LNCaP clone FGC (cell line): ENCODE measurements at regions not wholly inside any gene's neighbourhood (a gene's known extent, or its start where the extent isn't known, plus 50 kb on each side); places are given as distances from the start of the nearest gene placed in this dataset.

ENCODE experiments used
- DNase-seq: peaks from one replicate; pipeline ENCODE4 v3.0.0-alpha.2; 2011; ENCODE audit warnings: low read depth
- H3K4me3 ChIP-seq: 2 replicates; pipeline ENCODE4 v1.5.1; 2011; ENCODE audit warnings: mild to moderate bottlenecking, low read depth, low read length, control low read depth
- CTCF ChIP-seq: IDR thresholded peaks from 2 replicates; pipeline ENCODE4 v1.5.1; 2012; ENCODE audit warnings: mild to moderate bottlenecking; ENCODE audit not compliant: control insufficient read depth, insufficient read depth; ENCODE audit errors: extremely low read depth

GRCh38 chr11:23502389-23502788, 642.1 kb upstream of the CCDC179 start:
- DNase-seq, result no peak
- no peak overlapping the region for H3K4me3 ChIP-seq
- no peak for TF ChIP-seq CTCF

- TF ChIP-seq CTCF, result no peak
- no peak overlapping the region for H3K4me3 ChIP-seq
- no peak for DNase-seq
Measured at GRCh38 chr11:23502826-23503225, 642.6 kb upstream of the CCDC179 start.

GRCh38 chr11:23509023-23509422, 648.7 kb upstream of the CCDC179 start:
- TF ChIP-seq CTCF, result no peak
- no peak for DNase-seq
- no peak overlapping the region for H3K4me3 ChIP-seq

DNA sequence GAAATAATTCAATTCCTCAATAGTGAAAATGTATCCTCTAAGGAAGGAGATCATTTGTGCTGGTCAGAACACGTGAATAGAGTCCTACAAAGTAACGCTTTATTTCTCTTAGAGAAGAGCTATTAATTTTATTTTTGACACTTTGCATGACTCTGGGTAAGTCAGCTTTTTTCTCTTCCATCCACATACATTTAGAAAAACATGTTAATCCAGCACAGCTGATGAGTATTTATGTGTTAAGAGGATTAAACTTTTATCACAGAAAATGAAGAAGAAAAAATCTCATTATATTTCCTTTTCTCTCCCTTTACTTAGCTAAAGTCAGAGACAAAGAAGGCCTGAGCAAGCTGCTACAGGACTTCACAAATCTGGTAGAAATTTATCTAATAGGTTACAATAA, 649.5 kb upstream of the CCDC179 start:
- no peak for TF ChIP-seq CTCF
- DNase-seq, result no peak
- H3K4me3 ChIP-seq, result no peak overlapping the region

- TF ChIP-seq CTCF, result no peak
- no peak for DNase-seq
Measured at GRCh38 chr11:23519194-23519593, 658.9 kb upstream of the CCDC179 start.

GRCh38 chr11:23520226-23520960, 660.1 kb upstream of the CCDC179 start:
- no peak for DNase-seq
- no peak overlapping the region for H3K4me3 ChIP-seq
- TF ChIP-seq CTCF, result no peak

More at GRCh38 chr11:23519194-23519593, 658.9 kb upstream of the CCDC179 start:
- H3K4me3 ChIP-seq, result no peak overlapping the region

DNA sequence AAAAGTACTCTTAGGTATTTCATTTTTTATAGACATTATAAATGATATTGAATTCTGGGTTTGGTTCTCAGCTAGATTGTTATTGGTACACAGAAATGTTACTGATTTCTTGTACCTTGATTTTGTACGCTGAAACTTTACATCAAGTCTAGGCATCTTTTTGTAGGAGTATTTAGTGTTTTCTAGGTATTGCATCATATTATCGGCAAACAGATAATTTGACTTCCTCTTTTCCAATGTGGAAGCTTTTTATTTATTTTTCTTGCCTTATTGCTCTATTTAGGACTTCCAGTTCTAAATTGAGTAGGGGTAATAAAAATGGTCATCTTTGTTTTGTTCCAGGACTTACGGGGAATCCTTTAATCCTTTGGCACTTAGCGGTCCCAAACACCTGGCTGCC, 676.6 kb upstream of the CCDC179 start:
- no peak overlapping the region for H3K4me3 ChIP-seq
- TF ChIP-seq CTCF, result no peak
- DNase-seq, result no peak
